Type B pancreatic cell (in vitro differentiated cells): ENCODE measurements at regions not wholly inside any gene's neighbourhood (a gene's known extent, or its start where the extent isn't known, plus 50 kb on each side); places are given as distances from the start of the nearest gene placed in this dataset.

ENCODE experiments used
- DNase-seq: peaks from one replicate; pipeline ENCODE4 v3.0.0; 2021; ENCODE audit warnings: mixed read lengths; ENCODE audit not compliant: unreplicated experiment; ENCODE audit errors: extremely low spot score
- H3K27ac Mint-ChIP-seq: 2 replicates; pipeline ENCODE4 v1.8.0; 2021; ENCODE audit warnings: mild to moderate bottlenecking, mixed read lengths
- H3K27me3 Mint-ChIP-seq: 2 replicates; pipeline ENCODE4 v1.8.0; 2021; ENCODE audit warnings: mixed read lengths
- H3K36me3 Mint-ChIP-seq: 2 replicates; pipeline ENCODE4 v1.8.0; 2021; ENCODE audit warnings: mixed read lengths
- H3K4me1 Mint-ChIP-seq: one replicate; pipeline ENCODE4 v1.8.0; 2021; ENCODE audit warnings: mixed read lengths; ENCODE audit not compliant: unreplicated experiment
- H3K4me3 Mint-ChIP-seq: 2 replicates; pipeline ENCODE4 v1.8.0; 2021; ENCODE audit warnings: mild to moderate bottlenecking, mixed read lengths
- H3K9me3 Mint-ChIP-seq: 2 replicates; pipeline ENCODE4 v1.8.0; 2021; ENCODE audit warnings: mixed read lengths
- CTCF ChIP-seq: fragments of 200-600 bp; sonication (generic); conservative IDR thresholded peaks from 2 replicates; pipeline ENCODE4 v1.5.0; 2021; ENCODE audit warnings: antibody characterized with exemption, mild to moderate bottlenecking

- Mint-ChIP-seq H3K9me3 (peaks cover 6% of the 10 kb centered on the region), H3K36me3 (no peaks in the 10 kb centered on the region), H3K27me3 (peaks cover 4% of the 10 kb centered on the region), H3K4me3 (no peak overlapping the region), H3K27ac (no peak overlapping the region), H3K4me1 (peaks cover 4% of the 10 kb centered on the region)
- no peak for TF ChIP-seq CTCF
- no peak for DNase-seq
These were observed 589.1 kb downstream of the MTRR start for GRCh38 chr5:8458038-8458383.

- H3K4me1 Mint-ChIP-seq = peaks cover 4% of the 10 kb centered on the region
- peaks cover 4% of the 10 kb centered on the region for H3K27me3 Mint-ChIP-seq
- no peaks in the 10 kb centered on the region for H3K36me3 Mint-ChIP-seq
- no peak for DNase-seq
- H3K4me3 Mint-ChIP-seq = no peak overlapping the region
- no peaks in the 10 kb centered on the region for H3K9me3 Mint-ChIP-seq
- no peak for TF ChIP-seq CTCF
- H3K27ac Mint-ChIP-seq = no peak overlapping the region
These were observed 592.6 kb downstream of the MTRR start for GRCh38 chr5:8461543-8461942.

- no peaks in the 10 kb centered on the region for H3K36me3 Mint-ChIP-seq
These were observed 593.6 kb downstream of the MTRR start for GRCh38 chr5:8462565-8462964.

GRCh38 chr5:8470489-8470888 is 601.5 kb downstream of the MTRR start:
- Mint-ChIP-seq H3K9me3 (peaks cover 22% of the 10 kb centered on the region), H3K4me1 (no peaks in the 10 kb centered on the region), H3K4me3 (no peak overlapping the region), H3K27me3 (no peaks in the 10 kb centered on the region), H3K36me3 (no peaks in the 10 kb centered on the region), H3K27ac (no peak overlapping the region)
- no peak for TF ChIP-seq CTCF
- no peak for DNase-seq

More at GRCh38 chr5:8462565-8462964, 593.6 kb downstream of the MTRR start:
- Mint-ChIP-seq H3K4me3 (no peak overlapping the region), H3K27ac (no peak overlapping the region), H3K4me1 (peaks cover 4% of the 10 kb centered on the region), H3K9me3 (peaks cover under 1% of the 10 kb centered on the region), H3K27me3 (peaks cover 4% of the 10 kb centered on the region)
- DNase-seq = no peak
- TF ChIP-seq CTCF = peak; percentile 13

- no peak for DNase-seq
- no peak overlapping the region for H3K4me3 Mint-ChIP-seq
- peaks cover 22% of the 10 kb centered on the region for H3K9me3 Mint-ChIP-seq
- H3K27ac Mint-ChIP-seq = no peak overlapping the region
- TF ChIP-seq CTCF = no peak
- H3K36me3 Mint-ChIP-seq = no peaks in the 10 kb centered on the region
- no peaks in the 10 kb centered on the region for H3K4me1 Mint-ChIP-seq
- peaks cover 4% of the 10 kb centered on the region for H3K27me3 Mint-ChIP-seq
These were observed 602.6 kb downstream of the MTRR start for GRCh38 chr5:8471581-8471980.

GRCh38 chr5:8473016-8473415 is 604.1 kb downstream of the MTRR start:
- H3K27me3 Mint-ChIP-seq = peaks cover 4% of the 10 kb centered on the region
- TF ChIP-seq CTCF = no peak
- DNase-seq = no peak
- no peak overlapping the region for H3K27ac Mint-ChIP-seq
- H3K36me3 Mint-ChIP-seq = no peaks in the 10 kb centered on the region
- H3K4me1 Mint-ChIP-seq = no peaks in the 10 kb centered on the region
- H3K9me3 Mint-ChIP-seq = peaks cover 17% of the 10 kb centered on the region
- H3K4me3 Mint-ChIP-seq = no peak overlapping the region
